T-helper 2 cell treated with Interferon-gamma antibody and Interleukin-4, amounts not matched to agents 5 μg/mL and 100 μg/mL, for 36 hours (primary cell): ENCODE measurements at regions not wholly inside any gene's neighbourhood (a gene's known extent, or its start where the extent isn't known, plus 50 kb on each side); places are given as distances from the start of the nearest gene placed in this dataset.
"Not testable (repeated sequence)": the region's sequence is repeated elsewhere in the genome, so short reads cannot be mapped to it uniquely, and the experiment has no call there.

Source experiments
- DNase-seq: peaks from one replicate; pipeline ENCODE4 v3.0.0; 2021; ENCODE audit warnings: low spot score
- H3K27ac Mint-ChIP-seq: one replicate; pipeline ENCODE4 v1.8.0; 2021; ENCODE audit warnings: mild to moderate bottlenecking, mixed read lengths
- H3K27me3 Mint-ChIP-seq: one replicate; pipeline ENCODE4 v1.8.0; 2021; ENCODE audit warnings: low read depth, mixed read lengths
- H3K36me3 Mint-ChIP-seq: one replicate; pipeline ENCODE4 v1.8.0; 2021; ENCODE audit warnings: low read depth, mixed read lengths
- H3K4me1 Mint-ChIP-seq: one replicate; pipeline ENCODE4 v1.8.0; 2021; ENCODE audit warnings: low read depth, mixed read lengths
- H3K4me3 Mint-ChIP-seq: one replicate; pipeline ENCODE4 v1.8.0; 2022; ENCODE audit warnings: mild to moderate bottlenecking, moderate library complexity, mixed read lengths
- H3K9me3 Mint-ChIP-seq: one replicate; pipeline ENCODE4 v1.8.0; 2021; ENCODE audit warnings: mixed read lengths

GRCh38 chr13:104525467-104525866 lies 1459.2 kb upstream of the SLC10A2 start:
- Mint-ChIP-seq H3K4me1 (no peaks in the 10 kb centered on the region), H3K4me3 (no peak overlapping the region), H3K36me3 (no peaks in the 10 kb centered on the region), H3K27ac (no peak overlapping the region), H3K9me3 (peaks cover 17% of the 10 kb centered on the region), H3K27me3 (no peaks in the 10 kb centered on the region)
- DNase-seq, result no peak

- Mint-ChIP-seq H3K4me1 (no peaks in the 10 kb centered on the region), H3K9me3 (peaks cover 17% of the 10 kb centered on the region), H3K36me3 (no peaks in the 10 kb centered on the region), H3K4me3 (no peak overlapping the region), H3K27ac (no peak overlapping the region), H3K27me3 (no peaks in the 10 kb centered on the region)
- no peak for DNase-seq
Observed at GRCh38 chr13:104522235-104523072, 1456.2 kb upstream of the SLC10A2 start.

- no peaks in the 10 kb centered on the region for H3K27me3 Mint-ChIP-seq
- DNase-seq, result no peak
- H3K4me1 Mint-ChIP-seq, result no peaks in the 10 kb centered on the region
- H3K36me3 Mint-ChIP-seq, result no peaks in the 10 kb centered on the region
- no peaks in the 10 kb centered on the region for H3K9me3 Mint-ChIP-seq
- no peak overlapping the region for H3K4me3 Mint-ChIP-seq
- no peak overlapping the region for H3K27ac Mint-ChIP-seq
Observed at GRCh38 chr13:104510422-104510821, 1444.2 kb upstream of the SLC10A2 start.

- not testable (repeated sequence) for H3K4me3 Mint-ChIP-seq, H3K36me3 Mint-ChIP-seq, H3K27me3 Mint-ChIP-seq, H3K27ac Mint-ChIP-seq, H3K4me1 Mint-ChIP-seq, DNase-seq, H3K9me3 Mint-ChIP-seq
Observed at GRCh38 chr13:104493502-104493901, 1427.3 kb upstream of the SLC10A2 start.

GRCh38 chr13:104491916-104492315 lies 1425.7 kb upstream of the SLC10A2 start:
- Mint-ChIP-seq H3K36me3 (no peaks in the 10 kb centered on the region), H3K4me1 (no peaks in the 10 kb centered on the region), H3K27me3 (no peaks in the 10 kb centered on the region), H3K9me3 (no peaks in the 10 kb centered on the region), H3K4me3 (no peak overlapping the region), H3K27ac (no peak overlapping the region)
- DNase-seq, result no peak

- H3K27me3 Mint-ChIP-seq, result no peaks in the 10 kb centered on the region
Observed at GRCh38 chr13:104487006-104487405, 1420.8 kb upstream of the SLC10A2 start.

GRCh38 chr13:104485571-104485970 lies 1419.4 kb upstream of the SLC10A2 start:
- no peak for DNase-seq
- Mint-ChIP-seq H3K9me3 (peaks cover 4% of the 10 kb centered on the region), H3K36me3 (no peaks in the 10 kb centered on the region), H3K4me3 (no peak overlapping the region), H3K4me1 (no peaks in the 10 kb centered on the region), H3K27ac (no peak overlapping the region), H3K27me3 (no peaks in the 10 kb centered on the region)

More at GRCh38 chr13:104487006-104487405, 1420.8 kb upstream of the SLC10A2 start:
- H3K36me3 Mint-ChIP-seq, result no peaks in the 10 kb centered on the region
- no peak overlapping the region for H3K4me3 Mint-ChIP-seq
- no peaks in the 10 kb centered on the region for H3K4me1 Mint-ChIP-seq
- H3K9me3 Mint-ChIP-seq, result no peaks in the 10 kb centered on the region
- no peak for DNase-seq
- H3K27ac Mint-ChIP-seq, result no peak overlapping the region

- Mint-ChIP-seq H3K4me3 (no peak overlapping the region), H3K9me3 (peaks cover 14% of the 10 kb centered on the region), H3K27ac (no peak overlapping the region), H3K36me3 (no peaks in the 10 kb centered on the region), H3K27me3 (no peaks in the 10 kb centered on the region), H3K4me1 (no peaks in the 10 kb centered on the region)
- DNase-seq, result no peak
Observed at GRCh38 chr13:104483631-104484030, 1417.4 kb upstream of the SLC10A2 start.

- H3K4me3 Mint-ChIP-seq, result no peak overlapping the region
- H3K9me3 Mint-ChIP-seq, result peaks cover 28% of the 10 kb centered on the region
- H3K36me3 Mint-ChIP-seq, result no peaks in the 10 kb centered on the region
- no peaks in the 10 kb centered on the region for H3K4me1 Mint-ChIP-seq
- no peak overlapping the region for H3K27ac Mint-ChIP-seq
- DNase-seq, result no peak
- H3K27me3 Mint-ChIP-seq, result no peaks in the 10 kb centered on the region
Observed at GRCh38 chr13:104477261-104477660, 1411.0 kb upstream of the SLC10A2 start.

- Mint-ChIP-seq H3K27ac (no peak overlapping the region), H3K9me3 (peaks cover 20% of the 10 kb centered on the region), H3K4me1 (no peaks in the 10 kb centered on the region), H3K36me3 (no peaks in the 10 kb centered on the region), H3K4me3 (no peak overlapping the region), H3K27me3 (no peaks in the 10 kb centered on the region)
- DNase-seq, result no peak
Observed at GRCh38 chr13:104473936-104474335, 1407.7 kb upstream of the SLC10A2 start.

GRCh38 chr13:104466016-104466415 lies 1399.8 kb upstream of the SLC10A2 start:
- no peaks in the 10 kb centered on the region for H3K4me1 Mint-ChIP-seq
- H3K36me3 Mint-ChIP-seq, result no peaks in the 10 kb centered on the region
- peaks cover 7% of the 10 kb centered on the region for H3K9me3 Mint-ChIP-seq
- H3K4me3 Mint-ChIP-seq, result no peak overlapping the region
- H3K27ac Mint-ChIP-seq, result no peak overlapping the region
- DNase-seq, result no peak
- H3K27me3 Mint-ChIP-seq, result no peaks in the 10 kb centered on the region

- Mint-ChIP-seq H3K4me1 (no peaks in the 10 kb centered on the region), H3K4me3 (no peak overlapping the region), H3K9me3 (no peaks in the 10 kb centered on the region), H3K27me3 (no peaks in the 10 kb centered on the region), H3K36me3 (no peaks in the 10 kb centered on the region), H3K27ac (no peak overlapping the region)
- DNase-seq, result no peak
Observed at GRCh38 chr13:104461049-104461448, 1394.8 kb upstream of the SLC10A2 start.

GRCh38 chr13:104460554-104460953 lies 1394.3 kb upstream of the SLC10A2 start:
- H3K4me3 Mint-ChIP-seq, result no peak overlapping the region
- no peaks in the 10 kb centered on the region for H3K4me1 Mint-ChIP-seq
- DNase-seq, result no peak
- no peaks in the 10 kb centered on the region for H3K27me3 Mint-ChIP-seq
- H3K36me3 Mint-ChIP-seq, result no peaks in the 10 kb centered on the region
- no peak overlapping the region for H3K27ac Mint-ChIP-seq
- H3K9me3 Mint-ChIP-seq, result no peaks in the 10 kb centered on the region

- Mint-ChIP-seq H3K4me1 (no peaks in the 10 kb centered on the region), H3K9me3 (peaks cover 36% of the 10 kb centered on the region), H3K36me3 (no peaks in the 10 kb centered on the region), H3K4me3 (no peak overlapping the region), H3K27me3 (no peaks in the 10 kb centered on the region), H3K27ac (no peak overlapping the region)
- DNase-seq, result no peak
Observed at GRCh38 chr13:104450006-104450405, 1383.8 kb upstream of the SLC10A2 start.

- H3K36me3 Mint-ChIP-seq, result no peaks in the 10 kb centered on the region
- no peak for DNase-seq
- peaks cover 40% of the 10 kb centered on the region for H3K9me3 Mint-ChIP-seq
- no peak overlapping the region for H3K4me3 Mint-ChIP-seq
- H3K27me3 Mint-ChIP-seq, result no peaks in the 10 kb centered on the region
- H3K4me1 Mint-ChIP-seq, result no peaks in the 10 kb centered on the region
- H3K27ac Mint-ChIP-seq, result no peak overlapping the region
Observed at GRCh38 chr13:104447348-104447747, 1381.1 kb upstream of the SLC10A2 start.
